OCI-LY7 (cell line): ENCODE measurements at regions not wholly inside any gene's neighbourhood (a gene's known extent, or its start where the extent isn't known, plus 50 kb on each side); places are given as distances from the start of the nearest gene placed in this dataset.

Experiments
- CTCF ChIP-seq: fragments of 200-600 bp; sonication (generic); conservative IDR thresholded peaks from 2 replicates; pipeline ENCODE4 v1.5.1; 2014; ENCODE audit warnings: mild to moderate bottlenecking, antibody characterized with exemption, low read length, moderate library complexity, mixed read lengths
- EZH2phosphoT487 ChIP-seq: fragments of 200-600 bp; sonication (generic); IDR thresholded peaks from 2 replicates; pipeline ENCODE4 v1.6.1; 2018; ENCODE audit warnings: low read depth, borderline replicate concordance, mild to moderate bottlenecking, mixed run types, antibody characterized with exemption, low read length, moderate library complexity, mixed read lengths

GRCh38 chr13:34419025-34419424, 523.0 kb upstream of the NBEA start:
- TF ChIP-seq CTCF (no peak), EZH2phosphoT487 (no peak)
